ENCODE measurements at regions not wholly inside any gene's neighbourhood (a gene's known extent, or its start where the extent isn't known, plus 50 kb on each side); places are given as distances from the start of the nearest gene placed in this dataset.
"Not testable (repeated sequence)": the region's sequence is repeated elsewhere in the genome, so short reads cannot be mapped to it uniquely, and the experiment has no call there.

DNA sequence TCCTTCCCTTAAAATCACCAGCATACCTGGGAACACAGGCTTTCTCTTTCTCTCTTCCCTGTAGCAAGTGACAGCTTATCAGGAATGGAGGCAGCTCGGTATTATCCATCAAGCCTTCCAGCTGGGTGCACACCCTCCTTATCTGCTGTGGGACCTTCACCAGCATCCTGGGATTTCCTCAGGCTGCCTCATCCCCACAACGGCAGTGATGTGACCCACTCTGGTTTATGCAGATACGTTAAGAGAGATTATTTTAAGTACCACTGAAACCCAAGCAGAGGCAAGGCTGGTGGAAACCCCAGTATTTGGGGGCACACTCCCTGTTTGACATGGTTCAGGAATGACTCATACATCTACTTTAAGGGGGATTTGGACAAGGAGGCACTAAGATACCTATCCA, 192.1 kb downstream of the TM9SF2 start:
- DNase-seq = no peak

DNA sequence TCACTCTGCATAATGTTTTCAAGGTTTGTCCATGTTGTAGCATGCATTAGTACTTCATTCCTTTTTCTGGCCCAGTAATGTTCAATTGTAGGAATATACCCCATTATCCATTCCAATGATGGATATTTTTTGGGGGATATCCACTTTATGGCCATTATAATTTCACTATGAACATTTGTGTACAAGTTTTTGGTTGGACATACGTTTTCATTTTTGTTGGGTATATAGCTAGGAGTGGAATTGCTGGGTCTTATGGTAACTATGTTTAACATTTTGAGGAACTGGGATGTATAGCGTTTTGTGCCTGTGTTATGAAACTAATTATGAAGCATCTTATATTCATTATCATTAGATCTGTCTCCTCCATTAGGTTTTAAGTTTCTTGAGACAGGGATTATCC, 191.6 kb downstream of the TM9SF2 start:
- no peak for DNase-seq

DNA sequence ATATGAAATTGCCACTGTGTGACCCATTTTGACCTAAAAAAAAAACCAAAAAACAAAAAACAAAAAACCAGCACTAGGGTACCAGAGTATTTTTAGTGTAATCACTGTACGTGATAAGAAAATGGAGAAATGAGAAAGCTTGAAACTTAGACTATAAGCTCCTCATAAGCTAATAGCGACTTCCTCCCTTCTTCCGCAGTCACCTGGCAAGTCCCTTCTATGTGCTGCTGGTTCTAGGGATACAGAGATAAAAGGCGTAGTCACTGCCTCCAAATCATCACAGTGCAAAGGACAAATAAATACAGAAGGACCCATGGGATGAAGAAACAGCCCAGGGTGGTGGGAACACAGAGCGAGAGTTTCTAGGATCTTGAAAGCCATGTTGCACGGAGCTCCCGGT, 190.3 kb downstream of the TM9SF2 start:
- DNase-seq = no peak

DNA sequence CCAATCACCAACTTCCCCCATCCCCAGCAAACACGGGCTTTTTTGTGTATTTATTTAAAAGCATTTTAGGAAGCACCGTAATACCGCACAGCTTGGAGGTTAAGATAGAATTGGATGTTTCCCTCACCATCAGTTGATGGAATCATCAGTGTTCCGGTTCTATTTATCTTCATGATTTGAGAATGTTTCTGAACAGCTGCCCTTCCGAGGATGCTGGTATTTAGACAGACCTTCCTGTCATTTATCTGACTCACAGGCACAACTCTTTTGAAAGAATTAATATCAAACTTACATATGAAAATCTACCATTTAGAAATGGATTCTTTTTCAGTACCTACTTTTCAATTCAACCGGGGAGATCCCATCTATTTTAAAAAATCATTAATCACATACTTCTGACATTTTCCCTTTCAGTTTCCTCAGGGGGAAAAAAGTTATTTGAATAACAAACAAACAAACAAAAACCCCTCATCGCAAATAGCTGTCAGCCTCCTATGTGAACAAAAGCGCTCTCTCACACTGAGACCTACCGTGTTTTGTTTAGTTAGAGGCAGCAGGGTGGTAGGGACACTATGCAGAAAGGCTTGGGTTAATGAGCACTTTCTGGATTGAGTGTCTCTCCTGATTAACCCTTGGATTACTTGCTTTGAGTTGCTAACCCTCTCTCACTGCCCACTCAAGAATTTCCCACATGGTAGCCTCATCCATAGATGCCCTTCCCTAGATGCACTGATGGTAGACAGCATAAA, 189.3 kb downstream of the TM9SF2 start:
- DNase-seq = no peak

DNA sequence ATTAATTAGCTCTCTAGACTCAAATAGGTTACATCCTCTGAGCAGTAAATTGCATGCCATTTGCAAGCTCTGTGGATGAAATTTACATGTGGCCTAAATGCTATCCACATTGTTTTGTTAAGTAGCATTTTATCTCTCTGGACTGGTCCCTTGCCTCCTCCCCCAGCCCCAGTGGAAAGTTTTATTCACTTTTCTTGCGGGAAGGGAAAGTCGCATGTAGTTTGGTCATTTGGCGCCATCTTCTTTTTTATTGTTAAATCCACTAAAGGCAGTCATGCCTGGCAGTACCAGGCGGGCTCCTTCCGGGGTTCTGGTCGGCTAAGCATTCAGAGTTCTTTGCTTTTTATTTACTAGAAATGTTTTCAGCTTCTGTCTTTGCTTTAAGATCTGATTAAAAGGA, 188.7 kb downstream of the TM9SF2 start:
- DNase-seq = no peak

DNA sequence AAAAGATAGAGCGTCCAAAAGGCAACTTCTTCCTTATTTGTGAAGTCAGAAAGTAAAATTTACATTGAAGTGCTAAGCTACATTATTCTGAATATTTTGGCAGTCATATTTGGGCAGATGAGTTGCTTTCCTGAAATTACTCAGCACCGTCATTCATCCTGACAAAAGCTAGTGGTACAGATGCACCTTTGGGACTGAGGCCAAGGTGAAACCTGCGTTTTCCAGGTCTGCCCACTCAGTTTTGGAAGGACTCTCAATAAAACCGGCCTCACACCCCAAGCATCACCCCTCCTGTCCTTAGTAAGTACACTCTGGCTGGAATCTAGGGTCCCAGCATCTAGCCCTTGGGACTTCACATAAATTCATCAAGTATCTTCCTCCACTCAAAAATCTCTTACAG, 187.5 kb downstream of the TM9SF2 start:
- DNase-seq = no peak

DNA sequence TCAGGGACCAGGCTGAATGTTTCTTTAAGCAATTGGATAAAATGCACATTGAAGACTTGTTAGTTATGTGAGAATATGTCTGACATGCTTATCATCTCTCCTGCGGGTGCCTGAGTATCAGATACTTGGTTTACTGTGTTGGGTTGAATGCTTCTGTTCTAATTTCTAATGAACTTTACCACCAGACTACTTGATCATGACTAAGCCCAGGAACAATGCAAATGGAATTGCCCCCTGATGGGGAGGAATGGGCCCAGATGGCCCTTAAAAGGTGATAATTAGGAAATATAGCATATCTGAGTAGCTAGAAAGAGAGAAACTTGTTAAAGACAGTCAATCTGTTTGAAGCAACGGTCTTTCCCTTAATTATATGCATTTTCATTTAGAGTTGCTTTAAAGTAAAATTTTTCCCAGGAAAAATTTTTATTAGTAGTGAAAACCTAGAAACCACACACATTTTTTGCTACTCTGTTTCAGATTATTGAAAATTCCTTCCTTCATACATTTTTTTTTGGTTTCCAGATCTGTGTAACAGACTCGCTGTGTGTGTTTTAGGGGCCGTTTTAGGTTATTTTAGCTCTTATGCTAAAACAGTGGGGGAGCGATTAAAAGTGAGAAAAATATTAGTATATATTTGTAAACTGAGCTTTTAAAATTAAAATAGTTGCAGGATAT, 186.6 kb downstream of the TM9SF2 start:
- peak; percentile 8 for DNase-seq

DNA sequence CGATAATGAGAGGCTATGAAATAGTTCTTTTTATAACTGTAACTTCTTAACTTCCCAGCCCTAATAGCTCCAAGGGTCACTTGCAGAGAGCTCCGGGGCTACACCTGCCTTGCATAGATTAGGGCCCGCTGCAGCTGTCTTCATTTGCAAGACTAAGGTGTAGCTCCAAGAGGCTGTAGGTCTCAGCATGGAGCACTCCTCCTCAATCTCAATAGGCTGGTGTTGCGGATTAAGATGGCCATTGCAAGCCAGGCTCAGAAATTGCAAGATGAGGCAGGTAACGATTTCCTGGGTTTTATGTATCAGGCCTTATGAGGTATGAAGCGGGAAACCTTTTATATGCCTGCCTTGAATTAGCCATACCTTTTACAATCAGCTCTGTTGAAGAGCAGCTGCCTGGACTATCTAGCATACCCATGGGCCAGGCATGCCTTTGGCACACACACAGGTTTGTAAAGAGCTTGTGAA, 185.7 kb downstream of the TM9SF2 start:
- DNase-seq = no peak

DNA sequence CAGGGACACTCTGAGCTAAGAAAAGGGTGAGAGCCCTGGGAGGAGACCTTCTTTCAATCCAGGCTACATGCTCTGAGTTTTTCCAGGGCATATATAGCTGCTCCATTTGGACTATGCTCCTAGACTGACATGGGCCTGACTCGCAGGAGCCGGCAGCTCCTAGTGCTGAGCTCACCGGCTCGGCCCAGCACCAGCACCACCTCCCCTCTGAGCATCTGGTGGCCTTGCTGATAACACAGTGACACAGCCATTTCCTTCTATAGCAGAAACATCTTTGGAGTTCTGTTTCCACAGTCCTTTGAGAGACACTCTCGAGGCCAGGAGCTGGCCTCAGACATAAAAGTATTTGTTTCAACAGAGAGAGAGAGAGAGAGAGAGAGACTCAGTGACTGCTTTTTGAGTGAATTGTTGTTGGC, 184.9 kb downstream of the TM9SF2 start:
- no peak for DNase-seq

DNA sequence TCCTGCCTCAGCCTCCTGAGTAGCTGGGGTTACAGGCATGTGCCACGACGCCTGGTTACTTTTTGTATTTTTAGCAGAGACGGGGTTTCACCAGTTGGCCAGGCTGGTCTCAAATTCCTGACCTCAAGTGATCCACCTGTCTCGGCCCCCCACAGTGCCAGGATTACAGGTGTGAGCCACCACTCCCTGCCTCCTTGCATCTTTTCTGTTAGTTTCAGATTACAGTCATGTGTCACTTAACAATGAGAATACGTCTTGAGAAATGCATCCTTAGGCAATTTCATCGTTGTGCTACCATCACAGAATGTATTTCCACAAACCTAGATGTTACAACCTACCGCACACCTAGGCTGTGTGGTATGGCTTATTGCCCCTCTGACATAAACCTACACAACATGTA, 180.4 kb downstream of the TM9SF2 start:
- DNase-seq = no peak

DNA sequence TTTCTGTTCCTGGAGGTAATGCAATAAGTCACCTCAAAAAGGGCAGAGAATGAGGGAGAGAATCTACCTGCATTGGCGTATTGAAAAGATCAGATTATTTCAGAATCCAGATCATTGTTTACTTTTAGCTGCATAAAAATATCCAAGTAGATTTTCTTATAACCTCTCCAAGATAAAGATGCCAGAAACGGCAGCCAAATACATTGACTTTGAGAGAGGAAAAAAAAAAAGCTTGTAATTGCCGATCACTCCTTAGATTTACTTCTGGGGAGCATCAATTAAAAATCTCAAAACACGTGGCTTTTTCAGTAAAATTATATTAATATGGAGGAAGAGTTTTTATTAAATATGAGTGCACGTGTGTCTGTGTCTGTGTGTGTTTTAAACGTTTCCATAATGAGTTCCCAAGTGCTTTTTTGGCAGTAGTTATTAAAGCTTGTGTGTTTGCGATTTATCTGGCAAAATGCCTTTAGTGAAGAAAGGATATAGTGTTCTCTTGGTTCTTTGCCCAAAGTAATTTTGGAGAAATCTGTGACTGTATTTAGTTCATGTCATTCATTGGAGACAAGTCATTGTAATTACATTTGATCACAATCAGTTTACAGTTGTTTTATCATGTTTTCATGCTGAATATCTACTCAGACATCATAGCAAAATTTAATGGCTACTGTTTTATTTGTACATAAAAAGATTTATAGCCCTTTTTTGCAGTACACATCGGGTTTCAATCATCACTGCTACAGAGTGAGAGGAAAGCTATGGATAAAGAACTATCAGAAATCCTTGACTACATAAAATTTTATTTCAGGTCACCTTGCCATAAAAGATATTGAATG, 176.1 kb downstream of the TM9SF2 start:
- no peak for DNase-seq

DNA sequence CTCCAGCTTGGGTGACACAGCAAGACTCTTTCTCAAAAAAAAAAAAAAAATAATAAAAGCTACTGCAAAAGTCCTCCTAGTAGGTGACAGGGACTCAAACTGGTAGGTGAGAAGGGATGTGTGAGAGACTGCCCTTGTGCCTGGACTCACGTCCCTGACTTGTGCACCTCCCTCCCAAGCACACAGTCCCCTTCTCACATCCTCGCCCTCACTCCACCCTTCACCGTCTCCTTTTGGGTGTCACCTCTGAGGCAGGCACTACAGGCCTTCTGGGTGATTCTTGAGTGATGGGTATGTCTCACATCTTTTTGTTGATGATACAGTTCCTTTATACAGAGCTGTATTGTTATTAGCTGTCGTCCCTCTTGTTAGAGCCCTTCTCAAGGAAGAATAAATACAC, 170.5 kb downstream of the TM9SF2 start:
- no peak for DNase-seq

DNA sequence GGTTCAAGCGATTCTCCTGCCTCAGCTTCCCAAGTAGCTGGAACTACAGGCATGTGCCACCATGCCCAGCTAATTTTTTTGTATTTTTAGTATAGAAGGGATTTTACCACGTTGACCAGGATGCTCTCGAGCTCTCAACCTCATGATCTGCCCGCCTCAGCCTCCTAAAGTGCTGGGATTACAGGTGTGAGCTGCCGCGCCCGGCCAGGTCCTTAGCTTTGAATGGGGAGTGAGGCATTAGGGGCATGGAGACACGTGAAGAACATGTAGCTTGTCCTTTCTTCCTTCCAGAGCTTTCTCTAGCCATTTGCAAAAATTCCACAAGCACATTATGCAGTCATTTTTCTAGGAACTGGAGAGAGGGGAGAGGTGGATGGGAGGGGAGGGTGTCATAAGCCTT, 167.8 kb downstream of the TM9SF2 start:
- not testable (repeated sequence) for DNase-seq

DNA sequence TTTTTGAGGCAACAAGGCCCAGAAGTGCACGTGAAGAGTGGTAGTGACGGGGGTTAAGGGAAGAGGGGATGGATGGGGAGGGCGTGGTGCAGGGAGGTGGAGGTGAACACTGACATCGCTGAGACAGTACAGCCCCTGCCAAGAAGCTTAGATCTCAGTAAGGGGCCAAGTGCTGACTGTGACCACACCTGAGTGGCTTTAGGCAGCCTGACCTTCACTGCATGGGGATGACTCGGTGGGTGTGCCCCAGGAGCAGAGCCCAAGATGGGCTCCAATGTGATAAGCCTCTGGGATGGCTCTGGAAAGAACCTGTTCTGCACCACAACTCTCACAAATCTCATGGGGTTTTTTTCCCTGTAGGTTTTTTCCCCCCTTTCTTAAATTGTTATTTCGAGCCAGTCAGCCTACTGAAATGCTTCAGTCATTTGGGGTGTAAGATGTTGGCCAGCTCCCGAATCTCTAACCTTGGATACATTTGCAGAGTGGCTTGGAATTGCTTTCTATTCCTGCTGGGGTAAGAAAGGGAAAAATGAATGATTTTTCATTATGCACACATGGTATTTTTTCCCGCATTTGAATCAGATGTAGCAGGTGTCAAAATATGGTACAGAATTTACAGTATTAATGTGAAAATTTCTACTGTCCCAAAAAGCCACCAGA, 165.0 kb downstream of the TM9SF2 start:
- no peak for DNase-seq

DNA sequence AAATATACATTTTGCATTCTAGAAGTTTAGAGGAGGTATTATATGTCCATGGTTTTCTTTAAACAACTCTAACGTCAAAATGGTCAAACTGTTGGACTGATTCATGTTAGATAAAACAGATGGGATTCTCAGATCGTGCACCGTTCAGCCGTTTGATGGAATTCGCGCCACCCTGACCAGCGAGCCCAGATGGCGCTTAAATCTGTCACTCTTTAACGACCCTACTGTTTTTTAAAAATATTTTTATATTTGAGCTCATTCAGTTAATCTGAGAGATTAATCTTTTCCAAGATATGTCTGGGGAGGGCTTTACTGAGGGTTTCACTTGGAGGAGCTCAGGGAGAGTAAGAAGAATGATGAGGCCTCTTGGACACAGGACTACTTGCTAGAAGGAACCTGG, 164.4 kb downstream of the TM9SF2 start:
- peak; percentile 76 for DNase-seq

DNA sequence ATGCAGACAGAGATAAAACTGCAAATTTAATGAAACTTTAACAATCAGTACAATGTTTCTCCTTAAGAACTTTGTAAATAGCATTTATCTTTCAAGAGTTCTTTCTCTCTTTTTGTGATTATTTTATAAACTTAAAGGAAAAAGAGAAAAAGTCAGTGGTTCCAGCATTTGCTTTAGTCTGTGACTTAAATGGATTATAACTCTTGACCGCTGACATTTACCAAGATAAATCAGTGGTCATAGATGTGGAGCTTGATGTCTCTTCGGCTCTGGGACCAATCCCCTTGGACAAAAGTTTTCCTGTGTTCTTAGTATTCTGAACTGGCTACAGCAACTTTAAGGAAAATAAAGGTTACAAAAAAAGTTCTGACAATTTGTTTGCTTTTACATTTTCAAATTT, 162.6 kb downstream of the TM9SF2 start:
- no peak for DNase-seq

DNA sequence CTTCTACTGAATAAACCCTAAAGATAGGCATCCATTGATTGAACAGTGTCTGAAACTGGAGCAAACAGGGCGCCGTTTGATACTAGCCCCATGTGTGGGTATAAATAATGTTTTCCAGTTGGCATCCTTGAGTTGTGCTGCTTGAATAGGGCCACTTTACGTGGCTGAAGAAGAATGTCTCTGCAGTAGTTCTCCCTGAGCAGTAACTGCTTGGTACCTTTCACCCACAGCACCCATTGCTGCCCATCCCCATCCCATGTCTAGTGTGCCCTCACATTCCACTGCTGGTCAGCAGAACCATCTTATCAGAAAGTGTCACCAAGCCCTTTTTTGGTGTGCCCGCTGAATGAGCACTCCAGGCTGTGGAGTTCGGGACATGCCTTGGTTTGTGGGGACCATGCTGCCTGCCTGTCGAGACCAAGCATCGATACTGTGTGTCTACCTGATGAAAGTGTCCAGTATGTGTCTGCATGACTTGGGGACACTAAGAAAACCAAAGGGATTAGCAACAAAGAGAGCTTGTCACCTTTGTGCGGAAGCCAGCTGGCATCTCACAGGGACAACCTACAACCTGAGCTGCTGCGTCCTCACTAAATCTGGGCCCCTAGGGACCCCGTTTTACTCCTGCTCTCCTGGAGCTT, 162.0 kb downstream of the TM9SF2 start:
- DNase-seq = no peak

DNA sequence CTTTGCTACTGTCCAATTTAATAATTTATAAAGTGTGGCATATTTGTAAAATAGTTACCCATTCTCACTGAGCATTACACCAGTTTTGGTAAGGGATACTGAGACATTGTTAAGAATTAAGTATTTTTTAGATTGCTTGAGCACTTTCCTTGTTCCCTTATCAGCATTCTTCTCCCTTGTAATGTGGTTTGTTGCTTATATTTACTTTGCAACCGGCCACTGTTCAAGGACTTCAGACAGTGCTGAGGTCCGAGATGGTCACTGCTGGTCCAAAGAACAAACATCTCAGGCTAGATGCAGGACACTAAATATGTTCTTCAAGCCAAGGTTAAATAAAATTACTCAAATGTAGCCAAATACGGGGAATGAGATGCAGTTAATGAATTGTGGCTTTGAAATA, 161.4 kb downstream of the TM9SF2 start:
- DNase-seq = no peak

DNA sequence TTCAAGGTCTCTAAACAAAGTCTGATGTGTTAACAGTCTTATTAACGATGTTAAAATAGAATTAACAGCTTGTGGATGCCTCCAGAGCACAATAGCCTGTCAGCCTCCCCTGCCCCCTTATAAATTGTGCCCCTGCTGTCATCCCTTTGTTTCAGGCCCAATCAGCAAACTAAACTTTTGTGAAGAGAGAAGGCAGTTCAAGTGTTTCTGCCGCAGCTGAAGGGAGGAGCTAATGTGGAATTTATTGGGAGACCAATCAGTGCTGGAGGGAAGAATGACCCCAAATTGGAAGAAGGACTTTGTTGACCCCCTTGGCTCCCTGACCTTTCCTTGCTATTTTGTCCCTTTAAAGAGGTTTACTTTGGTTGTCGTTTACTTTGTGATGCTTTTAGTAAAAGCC, 160.5 kb downstream of the TM9SF2 start:
- DNase-seq = peak; percentile 36

DNA sequence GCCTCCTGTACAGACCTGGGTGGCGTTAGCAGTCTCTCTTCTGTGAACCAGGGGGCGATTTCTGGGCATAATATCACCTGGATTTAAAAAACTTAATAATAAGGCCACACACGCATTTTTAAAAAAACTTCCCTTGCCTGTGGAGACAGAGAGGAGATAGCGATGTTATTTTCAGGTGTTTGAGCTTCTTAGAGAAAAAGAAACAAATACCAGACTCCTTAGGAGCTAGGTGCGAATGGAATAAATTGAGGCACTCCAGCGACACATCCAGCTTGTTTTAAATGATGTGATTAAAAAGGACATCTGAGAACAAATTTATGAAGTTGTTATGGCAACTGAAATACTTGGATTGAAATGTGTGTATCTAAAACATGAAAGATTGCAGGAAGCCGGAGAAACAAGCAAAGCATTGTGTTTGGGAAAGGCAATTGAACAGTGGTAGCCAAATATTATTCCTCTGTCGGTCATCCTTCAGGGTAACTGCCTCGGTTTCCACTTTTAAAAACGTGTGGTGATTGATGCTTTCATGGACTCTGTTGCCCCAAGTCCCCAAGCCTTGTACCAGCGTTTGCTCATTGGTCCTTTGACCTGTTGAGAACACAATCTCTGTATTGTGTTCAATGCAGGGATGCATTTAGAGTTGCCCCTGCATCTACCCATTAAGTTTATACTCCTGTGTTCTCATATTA, 158.7 kb downstream of the TM9SF2 start:
- no peak for DNase-seq

DNA sequence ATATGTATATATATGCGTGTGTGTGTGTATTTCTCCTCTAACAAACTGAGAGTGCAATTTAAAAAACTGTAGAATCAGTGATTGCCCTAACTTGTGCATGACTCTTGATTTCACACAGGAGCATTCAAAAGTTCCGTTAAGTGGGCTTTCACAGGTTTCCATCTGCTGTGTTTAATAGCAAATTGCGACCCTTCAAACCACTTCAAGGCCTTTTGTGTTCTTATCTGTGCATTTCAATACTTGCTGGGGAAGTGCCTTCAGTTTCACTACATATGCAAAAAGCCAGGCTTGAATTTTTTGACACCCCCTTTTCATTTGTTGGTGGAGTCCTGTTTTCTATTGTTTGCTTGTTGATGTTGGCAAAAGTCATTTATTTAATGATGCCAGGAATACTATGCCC, 158.0 kb downstream of the TM9SF2 start:
- peak; percentile 73 for DNase-seq

Data from NCI-H524 treated with DMSO at 0.1 percent for 48 hours (cell line).